H1 (cell line): ENCODE measurements at regions not wholly inside any gene's neighbourhood (a gene's known extent, or its start where the extent isn't known, plus 50 kb on each side); places are given as distances from the start of the nearest gene placed in this dataset.

Experiments used
- CTCF ChIA-PET: fragments of 300-600 bp; sonication (Branson Sonifier 250); formaldehyde crosslinking; loops from one replicate; lab custom pipeline; 2021; ENCODE audit not compliant: partially characterized antibody; lab: Charles Lee
- POLR2A ChIA-PET: fragments of 300-600 bp; sonication (Branson Sonifier 250); formaldehyde crosslinking; loops from one replicate; lab custom pipeline; 2021; ENCODE audit warnings: inconsistent platforms; ENCODE audit not compliant: partially characterized antibody; lab: Charles Lee
- DNase-seq, 2 experiments: peaks; one replicate each; pipeline versions ENCODE4 v3.0.0 to v3.0.0-alpha.2; 2010 to 2022; ENCODE audit warnings: low spot score in 2 of 2, low read depth in 1 of 2, mixed read lengths in 1 of 2
- FAIRE-seq: peaks from 2 replicates; lab custom pipeline; 2011; peaks lifted over from hg19 to GRCh38; lab: Jason Lieb, UNC
- H2AFZ ChIP-seq: 2 replicates; pipeline ENCODE4 v1.8.1; 2012; ENCODE audit warnings: low read length, inconsistent platforms
- H2AK5ac ChIP-seq: 2 replicates; pipeline ENCODE4 v1.6.1; 2013; ENCODE audit warnings: low read depth, low read length
- H2BK120ac ChIP-seq: replicated peaks from 2 replicates; pipeline ENCODE3; 2013; ENCODE audit warnings: low read depth, low read length, inconsistent platforms
- H2BK12ac ChIP-seq: 2 replicates; pipeline ENCODE4 v1.6.1; 2013; ENCODE audit warnings: low read depth, low read length
- H2BK15ac ChIP-seq: 2 replicates; pipeline ENCODE4 v1.6.1; 2013; ENCODE audit warnings: low read length
- H2BK20ac ChIP-seq: 2 replicates; pipeline ENCODE4 v1.6.1; 2013; ENCODE audit warnings: low read length
- H2BK5ac ChIP-seq: 2 replicates; pipeline ENCODE4 v1.6.1; 2013; ENCODE audit warnings: low read depth, low read length
- H3K14ac ChIP-seq: 2 replicates; pipeline ENCODE4 v1.6.1; 2013; ENCODE audit warnings: inconsistent platforms; ENCODE audit not compliant: insufficient read length
- H3K18ac ChIP-seq: 2 replicates; pipeline ENCODE4 v1.6.1; 2013; ENCODE audit warnings: low read length; ENCODE audit errors: extremely low read depth
- H3K23ac ChIP-seq: 2 replicates; pipeline ENCODE4 v1.6.1; 2013; ENCODE audit warnings: inconsistent platforms; ENCODE audit not compliant: insufficient read length
- H3K23me2 ChIP-seq: 2 replicates; pipeline ENCODE4 v1.6.1; 2013; ENCODE audit warnings: low read depth, low read length
- H3K27ac ChIP-seq: 2 replicates; pipeline ENCODE4 v1.6.1; 2011; ENCODE audit warnings: low read depth, low read length, inconsistent platforms
- H3K27me3 ChIP-seq, 4 experiments: replicated peaks in 1 of 4; 1 replicate in 1 of 4; 2 replicates in 3 of 4; pipeline versions ENCODE4 v1.6.1 to v1.8.1; 2011 to 2013; ENCODE audit warnings: low read length in 3 of 4, mild to moderate bottlenecking in 3 of 4, inconsistent platforms in 2 of 4, mixed read lengths in 2 of 4, moderate library complexity in 1 of 4; ENCODE audit not compliant: control insufficient read depth in 3 of 4, insufficient read depth in 3 of 4; ENCODE audit errors: extremely low read depth in 1 of 4
- H3K36me3 ChIP-seq, 4 experiments: 2 replicates each; pipeline versions ENCODE4 v1.6.1 to v1.8.1; 2011 to 2013; ENCODE audit warnings: mild to moderate bottlenecking in 4 of 4, low read length in 3 of 4, moderate library complexity in 2 of 4, control low read depth in 1 of 4, inconsistent platforms in 1 of 4; ENCODE audit not compliant: insufficient read depth in 4 of 4, control insufficient read depth in 2 of 4
- H3K4ac ChIP-seq: replicated peaks from 2 replicates; pipeline ENCODE3; 2013; ENCODE audit warnings: low read length, low read depth, mixed read lengths, inconsistent platforms; ENCODE audit not compliant: insufficient read length
- H3K4me1 ChIP-seq, 4 experiments: replicated peaks in 1 of 4; 1 replicate in 1 of 4; 2 replicates in 3 of 4; pipeline versions ENCODE4 v1.6.1 to v1.8.1; 2011 to 2013; ENCODE audit warnings: low read length in 3 of 4, inconsistent platforms in 2 of 4, mixed read lengths in 1 of 4; ENCODE audit not compliant: insufficient read depth in 4 of 4, control insufficient read depth in 3 of 4
- H3K4me2 ChIP-seq, 2 experiments: 2 replicates each; pipeline versions ENCODE4 v1.6.1 to v1.8.1; 2011 to 2013; ENCODE audit warnings: low read depth in 2 of 2, low read length in 2 of 2, control low read depth in 1 of 2, inconsistent platforms in 1 of 2, mild to moderate bottlenecking in 1 of 2; ENCODE audit not compliant: insufficient read depth in 1 of 2
- H3K4me3 ChIP-seq, 4 experiments: fragments of 200-600, 300-600 bp in 1 of 4; sonication (generic), shearing (Covaris generic), sonication (Bioruptor Twin) in 1 of 4; 2 replicates each; pipeline versions ENCODE4 v1.5.1 to v1.8.1; 2011 to 2016; ENCODE audit warnings: low read length in 4 of 4, low read depth in 3 of 4, control low read depth in 2 of 4, inconsistent platforms in 2 of 4, mild to moderate bottlenecking in 2 of 4, mixed read lengths in 1 of 4, moderate library complexity in 1 of 4; ENCODE audit not compliant: insufficient read depth in 2 of 4; ENCODE audit errors: extremely low read depth in 1 of 4
- H3K56ac ChIP-seq: replicated peaks from 2 replicates; pipeline ENCODE3; 2013; ENCODE audit warnings: low read depth, mild to moderate bottlenecking, mixed read lengths, low read length, inconsistent platforms; ENCODE audit not compliant: insufficient read length
- H3K79me1 ChIP-seq: 2 replicates; pipeline ENCODE4 v1.6.1; 2013; ENCODE audit warnings: low read depth, low read length, control low read depth
- H3K79me2 ChIP-seq, 2 experiments: 2 replicates each; pipeline versions ENCODE4 v1.6.1 to v1.8.1; 2012 to 2013; ENCODE audit warnings: low read length in 2 of 2, mild to moderate bottlenecking in 2 of 2, inconsistent platforms in 1 of 2; ENCODE audit not compliant: insufficient read depth in 2 of 2, control insufficient read depth in 1 of 2
- H3K9ac ChIP-seq, 4 experiments: replicated peaks in 1 of 4; 1 replicate in 1 of 4; 2 replicates in 3 of 4; pipeline versions ENCODE4 v1.6.1 to v1.8.1; 2011 to 2013; ENCODE audit warnings: low read depth in 3 of 4, low read length in 3 of 4, control low read depth in 2 of 4, mild to moderate bottlenecking in 2 of 4, moderate library complexity in 2 of 4, inconsistent platforms in 1 of 4; ENCODE audit errors: extremely low read depth in 1 of 4
- H3K9me3 ChIP-seq, 2 experiments: 2 replicates each; pipeline versions ENCODE4 v1.6.1 to v1.8.1; 2012 to 2013; ENCODE audit warnings: mild to moderate bottlenecking in 2 of 2, moderate library complexity in 2 of 2, control low read depth in 1 of 2, inconsistent platforms in 1 of 2, low read depth in 1 of 2, low read length in 1 of 2, mixed read lengths in 1 of 2; ENCODE audit not compliant: insufficient read depth in 2 of 2
- H4K20me1 ChIP-seq, 2 experiments: replicated peaks in 1 of 2; 2 replicates each; pipeline versions ENCODE3 to v1.8.1; 2011 to 2013; ENCODE audit warnings: inconsistent platforms in 2 of 2, low read length in 2 of 2, mild to moderate bottlenecking in 1 of 2; ENCODE audit not compliant: insufficient read depth in 2 of 2, control insufficient read depth in 1 of 2
- H4K5ac ChIP-seq: 2 replicates; pipeline ENCODE4 v1.6.1; 2013; ENCODE audit warnings: low read length, low read depth, mixed read lengths, inconsistent platforms; ENCODE audit not compliant: insufficient read length
- H4K8ac ChIP-seq: 2 replicates; pipeline ENCODE4 v1.8.0; 2013; ENCODE audit warnings: mild to moderate bottlenecking, moderate library complexity, low read length, inconsistent platforms; ENCODE audit not compliant: insufficient read depth; ENCODE audit errors: extremely low read depth
- H4K91ac ChIP-seq: replicated peaks from 2 replicates; pipeline ENCODE3; 2013; ENCODE audit warnings: low read length, mixed read lengths, inconsistent platforms; ENCODE audit not compliant: insufficient read length
- KDM5A ChIP-seq: fragments of 200-600 bp; IDR thresholded peaks from 2 replicates; pipeline ENCODE4 v1.7.1; 2012; ENCODE audit warnings: mild to moderate bottlenecking, low read length, inconsistent platforms, mixed read lengths
- RAD21 ChIP-seq, 2 experiments: IDR thresholded peaks in 1 of 2; conservative IDR thresholded peaks in 1 of 2; 2 replicates each; pipeline ENCODE4 v1.6.1; 2011; ENCODE audit warnings: low read depth in 2 of 2, low read length in 2 of 2, improper control_type of control experiment in 1 of 2, inconsistent platforms in 1 of 2, mild to moderate bottlenecking in 1 of 2, moderate library complexity in 1 of 2
- YY1 ChIP-seq: IDR thresholded peaks from 2 replicates; pipeline ENCODE4 v1.6.1; 2011; ENCODE audit warnings: low read depth, mild to moderate bottlenecking, low read length
- WGBS, 2 experiments: shearing (Covaris generic) in 1 of 2; methylation state at CpG; one replicate each; pipeline versions ENCODE4 v1.1.6 to v1.1.7; 2013 to 2015; ENCODE audit warnings: low lambda C conversion rate in 2 of 2, mixed read lengths in 2 of 2, inconsistent platforms in 1 of 2, low coverage in 1 of 2, missing lambda C conversion rate in 1 of 2; ENCODE audit not compliant: insufficient replicate concordance in 2 of 2, insufficient coverage in 1 of 2, insufficient read length in 1 of 2; ENCODE audit errors: extremely low coverage in 1 of 2, missing lambda C conversion rate in 1 of 2; 5-methylcytosine and 5-hydroxymethylcytosine counted together
- TF ChIP-seq, protein P1 (sequence below), 3 experiments: IDR thresholded peaks; 1 replicate in 2 of 3; 2 replicates in 1 of 3; pipeline versions ENCODE4 v1.5.1 to v1.6.1; 2011; ENCODE audit warnings: low read length in 3 of 3, mild to moderate bottlenecking in 3 of 3, inconsistent platforms in 2 of 3, low read depth in 1 of 3, moderate library complexity in 1 of 3; ENCODE audit not compliant: insufficient read depth in 1 of 3; ENCODE audit errors: control extremely low read depth in 1 of 3

GRCh38 chr2:201965550-201965949, 68.1 kb upstream of the FZD7 start:
- DNase-seq = no peak
- Histone ChIP-seq H3K27me3 (no peaks in the 10 kb centered on the region), H3K9me3 (no peaks in the 10 kb centered on the region), H3K23me2 (no peaks in the 10 kb centered on the region), H4K20me1 (no peaks in the 10 kb centered on the region), H4K8ac (no peak overlapping the region), H3K4me2 (no peak overlapping the region), H3K36me3 (peaks cover 0 to 30% (median 2%) of the 10 kb centered on the region in 4 experiments; a peak in 5 of 8 replicates), H3K18ac (no peak overlapping the region; the same call in 1 of the 2 replicates), H2BK120ac (no peak overlapping the region), H3K56ac (no peak overlapping the region), H3K79me2 (peaks cover 0 to 26% of the 10 kb centered on the region in 2 experiments; a peak in 3 of 4 replicates), H3K9ac (no peak overlapping the region), H3K4me3 (no peak overlapping the region), H2BK20ac (no peak overlapping the region), H3K4ac (no peak overlapping the region), H3K79me1 (peaks cover 15% of the 10 kb centered on the region), H4K91ac (no peak overlapping the region), H2BK5ac (no peak overlapping the region), H2BK12ac (peak overlapping the region; percentile 29; the same call in 1 of the 2 replicates), H3K4me1 (peaks cover 0 to 23% (median 18%) of the 10 kb centered on the region in 4 experiments; a peak in 6 of 7 replicates), H3K23ac (no peak overlapping the region), H3K27ac (no peak overlapping the region), H2BK15ac (no peak overlapping the region), H2AFZ (no peak overlapping the region), H3K14ac (no peak overlapping the region), H4K5ac (no peak overlapping the region), H2AK5ac (no peak overlapping the region)
- 89% methylated on average over 3 of the region's 3 CpGs; no CpG with 5 or more reads in 1 of the 2 experiments for WGBS, 2 experiments
- FAIRE-seq = peak; percentile 62
- ChIA-PET CTCF (interaction anchor here (0.6 to 3.5 kb wide), 32 partner anchors 8 to 1057 kb away, joined by 3 to 20 read pairs (median 4); no protein-coding TSS in a partner anchor), POLR2A (interaction anchor here (1.0 to 12.1 kb wide), 7 partner anchors 8 to 111 kb away, joined by 3 to 186 read pairs (median 8); no protein-coding TSS in a partner anchor)
- TF ChIP-seq YY1 (no peak), KDM5A (no peak), RAD21 (IDR thresholded peaks at IDR 0.05 in 1 of 2, conservative IDR thresholded peaks at IDR 0.05 in 1 of 2; ENCODE audit: low read depth in 2 of 2, low read length in 2 of 2) (peak; percentile 55 to 70)
- TF ChIP-seq, protein P1, sequence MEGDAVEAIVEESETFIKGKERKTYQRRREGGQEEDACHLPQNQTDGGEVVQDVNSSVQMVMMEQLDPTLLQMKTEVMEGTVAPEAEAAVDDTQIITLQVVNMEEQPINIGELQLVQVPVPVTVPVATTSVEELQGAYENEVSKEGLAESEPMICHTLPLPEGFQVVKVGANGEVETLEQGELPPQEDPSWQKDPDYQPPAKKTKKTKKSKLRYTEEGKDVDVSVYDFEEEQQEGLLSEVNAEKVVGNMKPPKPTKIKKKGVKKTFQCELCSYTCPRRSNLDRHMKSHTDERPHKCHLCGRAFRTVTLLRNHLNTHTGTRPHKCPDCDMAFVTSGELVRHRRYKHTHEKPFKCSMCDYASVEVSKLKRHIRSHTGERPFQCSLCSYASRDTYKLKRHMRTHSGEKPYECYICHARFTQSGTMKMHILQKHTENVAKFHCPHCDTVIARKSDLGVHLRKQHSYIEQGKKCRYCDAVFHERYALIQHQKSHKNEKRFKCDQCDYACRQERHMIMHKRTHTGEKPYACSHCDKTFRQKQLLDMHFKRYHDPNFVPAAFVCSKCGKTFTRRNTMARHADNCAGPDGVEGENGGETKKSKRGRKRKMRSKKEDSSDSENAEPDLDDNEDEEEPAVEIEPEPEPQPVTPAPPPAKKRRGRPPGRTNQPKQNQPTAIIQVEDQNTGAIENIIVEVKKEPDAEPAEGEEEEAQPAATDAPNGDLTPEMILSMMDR (IDR thresholded peaks at IDR 0.05; ENCODE audit: control extremely low read depth in 1 of 3, insufficient read depth in 1 of 3, low read depth in 1 of 3, low read length in 3 of 3) = peak in 2 of 3 experiments; percentile 34 to 36; a peak in 3 of 4 replicates
